Activated naive CD4-positive, alpha-beta T cell treated with anti-CD3 and anti-CD28 coated beads, Interleukin-2, amount 50 U/mL, for 72 hours (primary cell): ENCODE measurements at regions not wholly inside any gene's neighbourhood (a gene's known extent, or its start where the extent isn't known, plus 50 kb on each side); places are given as distances from the start of the nearest gene placed in this dataset.

ENCODE experiments used
- ATAC-seq, 2 donors: fragments of 150-1000 bp; cut with Tn5 transposase; 2 replicates each; pipeline ENCODE4 v1.10.0; 2021; ENCODE audit warnings: mild to moderate bottlenecking in 2 of 2, moderate library complexity in 2 of 2
- DNase-seq, 2 donors: peaks; one replicate each; pipeline ENCODE4 v3.0.0; 2021 to 2022; ENCODE audit warnings: low spot score in 2 of 2
- H3K27ac Mint-ChIP-seq, 2 donors: one replicate each; pipeline ENCODE4 v1.8.0; 2022; ENCODE audit warnings: mild to moderate bottlenecking in 2 of 2, mixed read lengths in 2 of 2
- H3K36me3 Mint-ChIP-seq, 2 donors: one replicate each; pipeline ENCODE4 v1.8.0; 2022; ENCODE audit warnings: mixed read lengths in 2 of 2
- H3K9me3 Mint-ChIP-seq, 2 donors: one replicate each; pipeline ENCODE4 v1.8.0; 2022; ENCODE audit warnings: mixed read lengths in 2 of 2

DNA sequence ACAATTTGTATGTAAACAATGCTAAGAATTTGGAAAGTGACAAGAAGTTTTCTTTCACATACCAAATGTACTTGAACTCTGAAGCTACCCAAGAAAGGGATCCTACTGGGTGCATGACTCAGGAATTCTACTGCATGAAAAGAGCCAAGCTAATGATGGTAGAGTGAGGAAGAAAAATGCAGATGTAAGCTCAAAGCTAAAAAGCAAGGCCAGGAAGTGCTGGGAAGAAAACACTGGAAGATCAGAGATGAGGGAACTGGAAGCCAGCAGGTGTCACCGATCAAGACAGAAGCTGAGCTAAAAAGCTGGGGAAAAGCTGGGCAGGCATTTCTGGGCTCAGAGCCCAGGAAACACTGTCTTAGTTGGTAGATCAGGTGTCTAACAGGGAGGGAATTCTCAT is 449.1 kb downstream of the NKX6-1 start:
- no peak for ATAC-seq
- Mint-ChIP-seq H3K27ac (peak overlapping the region in 1 of 2 donors; percentile 68), H3K36me3 (no peaks in the 10 kb centered on the region), H3K9me3 (no peaks in the 10 kb centered on the region)
- DNase-seq, result no peak

DNA sequence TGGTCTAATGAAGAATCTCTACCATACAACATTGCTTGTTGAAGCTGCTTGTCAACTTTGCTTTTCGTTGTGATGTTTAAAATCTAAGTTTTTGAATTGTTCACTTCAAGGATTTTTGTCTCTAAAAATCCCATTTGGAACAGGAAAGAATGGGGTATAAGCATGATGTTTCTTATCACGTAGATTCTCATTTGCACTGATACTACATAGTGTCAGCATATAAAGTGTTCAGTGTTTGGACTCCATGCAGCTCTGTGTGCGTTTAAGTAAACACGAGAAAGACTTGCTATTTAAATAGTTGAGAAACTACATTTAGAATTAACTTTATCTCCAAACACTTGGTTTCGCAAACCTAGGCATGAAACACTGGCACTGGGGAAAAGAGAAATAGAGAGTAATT is 452.5 kb downstream of the NKX6-1 start:
- H3K27ac Mint-ChIP-seq, result no peak overlapping the region
- DNase-seq, result no peak
- no peaks in the 10 kb centered on the region for H3K9me3 Mint-ChIP-seq
- H3K36me3 Mint-ChIP-seq, result no peaks in the 10 kb centered on the region
- ATAC-seq, result no peak

DNA sequence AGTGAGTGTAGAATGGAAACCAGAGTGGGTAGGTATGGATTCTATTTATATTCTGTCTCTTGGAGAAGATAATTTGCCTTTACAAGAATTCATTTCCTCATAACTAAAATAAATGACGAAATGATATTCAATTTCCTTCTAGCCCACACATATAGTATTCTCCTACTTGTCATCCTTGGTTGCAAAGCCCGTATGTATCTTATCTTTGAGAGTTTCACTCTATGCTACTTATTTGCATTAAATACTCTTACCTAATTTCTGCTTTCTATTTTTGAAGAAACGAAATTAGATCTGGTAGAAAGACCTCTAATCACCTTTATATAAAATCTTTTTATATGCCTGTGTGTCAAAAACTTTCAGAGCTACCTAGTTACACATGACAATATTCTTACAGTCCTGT is 457.7 kb downstream of the NKX6-1 start:
- ATAC-seq (no peak), DNase-seq (no peak)
- H3K9me3 Mint-ChIP-seq, result peaks cover 0 to 4% of the 10 kb centered on the region in 2 donors
- H3K27ac Mint-ChIP-seq, result no peak overlapping the region
- no peaks in the 10 kb centered on the region for H3K36me3 Mint-ChIP-seq

DNA sequence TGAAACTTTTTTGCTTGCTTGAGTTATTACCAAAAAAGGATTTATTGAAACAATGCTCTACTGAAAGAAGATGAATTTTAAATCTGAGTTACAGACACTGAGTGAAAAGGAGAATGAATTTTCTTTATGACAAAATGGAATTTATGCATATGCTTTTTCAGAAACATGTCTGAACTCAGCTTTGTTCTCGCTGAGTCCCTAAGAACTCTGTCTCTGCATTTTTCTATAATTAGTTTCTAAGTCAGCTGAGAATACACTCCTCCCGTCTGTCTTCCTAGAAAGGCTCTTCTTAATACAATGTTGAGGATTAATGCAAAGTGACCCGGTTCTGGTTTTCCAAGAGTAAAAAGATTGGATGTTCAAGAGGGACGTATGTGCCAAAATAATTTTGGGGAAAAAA is 463.5 kb downstream of the NKX6-1 start:
- Mint-ChIP-seq H3K36me3 (no peaks in the 10 kb centered on the region), H3K9me3 (peaks cover 0 to 4% of the 10 kb centered on the region in 2 donors), H3K27ac (no peak overlapping the region)
- DNase-seq (no peak), ATAC-seq (no peak)

DNA sequence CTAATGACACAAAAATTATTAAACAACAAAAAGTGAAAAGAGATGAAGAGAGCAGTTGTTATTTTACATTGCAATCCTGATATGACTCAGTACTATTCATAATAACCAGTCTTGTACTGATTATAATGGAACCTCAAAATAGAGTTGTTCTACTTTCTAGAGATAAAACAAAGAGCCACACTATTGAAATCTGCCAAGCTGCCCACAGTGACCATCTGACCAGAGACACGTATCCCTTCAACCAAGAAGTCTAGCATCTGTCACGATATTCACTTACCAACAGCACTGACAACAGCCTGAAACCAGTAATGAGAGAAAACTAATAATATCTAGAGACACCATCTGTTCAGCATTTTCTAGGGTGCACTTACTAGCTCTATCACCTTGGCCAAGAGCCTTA is 466.7 kb downstream of the NKX6-1 start:
- Mint-ChIP-seq H3K9me3 (no peaks in the 10 kb centered on the region), H3K27ac (no peak overlapping the region), H3K36me3 (no peaks in the 10 kb centered on the region)
- no peak for DNase-seq
- no peak for ATAC-seq

DNA sequence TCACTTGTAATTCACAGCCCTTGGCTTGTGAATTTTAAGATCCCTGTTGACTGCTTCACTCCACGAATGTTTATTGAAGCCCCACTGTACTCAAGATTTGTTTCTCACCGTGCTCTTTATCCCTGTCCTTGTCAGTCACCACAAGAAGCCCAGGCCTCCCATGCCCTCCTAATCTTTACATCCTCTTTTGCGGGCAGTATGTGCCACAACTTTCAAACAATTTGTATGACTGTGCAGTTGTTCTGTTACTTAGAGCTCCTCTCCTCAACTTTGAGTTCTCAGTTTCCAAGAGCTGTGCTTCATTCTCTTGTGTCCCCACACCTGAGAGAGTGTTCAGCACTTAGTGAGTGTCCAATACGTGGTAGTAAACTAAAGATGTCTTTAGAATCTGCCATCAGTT is 467.7 kb downstream of the NKX6-1 start:
- no peak for DNase-seq
- Mint-ChIP-seq H3K9me3 (no peaks in the 10 kb centered on the region), H3K36me3 (no peaks in the 10 kb centered on the region), H3K27ac (no peak overlapping the region)
- ATAC-seq, result no peak

DNA sequence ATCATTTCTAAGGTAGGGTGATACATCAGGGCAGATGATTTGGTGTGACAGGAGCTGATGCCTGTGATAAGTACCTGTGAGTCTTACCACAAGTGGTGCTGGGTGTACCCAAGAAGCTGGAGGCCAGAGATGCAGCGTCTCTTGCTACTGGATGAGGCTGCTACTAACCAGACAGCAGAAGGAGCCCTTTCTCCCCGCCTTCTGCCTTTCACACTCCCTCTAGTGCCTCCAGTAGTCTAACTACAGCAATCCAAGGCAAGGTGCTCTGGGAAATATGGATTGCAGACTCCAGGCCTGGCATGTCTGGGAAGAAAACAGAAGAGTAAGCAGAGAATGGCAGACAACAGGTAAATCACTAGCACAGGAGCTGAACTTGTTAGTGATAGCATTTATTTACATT is 470.8 kb downstream of the NKX6-1 start:
- ATAC-seq (no peak), DNase-seq (no peak)
- Mint-ChIP-seq H3K27ac (no peak overlapping the region), H3K9me3 (peaks cover 0 to 5% of the 10 kb centered on the region in 2 donors), H3K36me3 (no peaks in the 10 kb centered on the region)

DNA sequence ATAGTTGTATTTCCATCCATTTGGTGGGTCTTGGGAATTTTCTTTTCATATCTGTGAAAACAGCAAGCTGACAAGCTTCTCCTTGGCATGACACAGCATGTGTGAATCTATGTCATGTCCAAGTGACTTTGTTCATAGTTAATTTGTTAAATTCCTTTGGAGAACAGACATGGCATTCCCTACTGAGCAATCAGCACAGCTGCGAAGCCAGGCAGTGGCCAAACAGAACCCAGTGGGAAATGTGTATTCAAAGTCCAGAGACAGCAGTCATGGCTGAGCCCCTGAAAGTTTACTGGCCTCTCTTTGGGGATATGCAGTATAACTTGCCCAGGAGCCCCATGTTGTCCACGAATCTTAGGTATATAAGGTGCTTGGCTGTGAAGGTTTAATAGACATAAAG is 474.7 kb downstream of the NKX6-1 start:
- DNase-seq (no peak), ATAC-seq (no peak)
- peaks cover 0 to 5% of the 10 kb centered on the region in 2 donors for H3K9me3 Mint-ChIP-seq
- no peak overlapping the region for H3K27ac Mint-ChIP-seq
- H3K36me3 Mint-ChIP-seq, result no peaks in the 10 kb centered on the region

DNA sequence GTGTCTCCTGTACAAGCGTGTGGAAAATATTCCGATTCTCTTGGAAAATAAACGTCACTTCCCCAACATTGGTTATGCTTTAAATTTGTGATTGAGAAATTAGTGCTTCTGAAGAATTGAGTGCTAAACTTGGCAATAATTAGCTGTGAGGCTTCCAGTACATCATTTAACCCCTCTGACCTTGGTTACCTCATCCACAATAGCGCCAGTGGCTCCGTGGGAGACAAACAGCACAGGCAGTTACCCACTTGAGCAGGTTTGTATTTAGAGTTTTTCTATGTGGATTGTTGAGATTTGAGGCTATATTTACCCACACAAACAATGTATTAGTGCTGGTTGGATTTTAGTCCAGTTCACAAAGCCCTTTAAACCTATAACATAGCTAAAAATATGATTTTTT is 476.5 kb downstream of the NKX6-1 start:
- H3K36me3 Mint-ChIP-seq, result no peaks in the 10 kb centered on the region
- no peak for ATAC-seq
- no peak for DNase-seq
- H3K27ac Mint-ChIP-seq, result no peak overlapping the region
- peaks cover 0 to 5% of the 10 kb centered on the region in 2 donors for H3K9me3 Mint-ChIP-seq

DNA sequence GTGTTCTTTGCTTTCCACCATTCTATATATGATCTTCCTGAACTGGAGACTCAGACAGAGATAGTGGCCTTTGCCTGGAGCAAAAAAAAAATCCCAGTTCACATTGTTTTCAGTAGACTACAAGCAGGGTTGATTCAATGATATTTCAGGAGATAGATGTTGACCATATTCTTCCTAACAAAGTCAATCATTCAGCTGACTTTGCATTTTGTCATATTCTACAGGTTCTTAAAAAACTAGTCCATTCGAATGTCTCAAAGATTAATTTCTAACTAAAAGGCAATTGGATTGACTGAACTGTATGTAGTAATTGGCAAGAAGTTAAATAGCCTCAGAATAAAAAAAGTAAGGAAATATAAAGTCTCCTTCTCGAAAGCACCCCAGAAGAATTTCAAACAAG is 479.5 kb downstream of the NKX6-1 start:
- Mint-ChIP-seq H3K27ac (no peak overlapping the region), H3K36me3 (no peaks in the 10 kb centered on the region), H3K9me3 (no peaks in the 10 kb centered on the region)
- DNase-seq (no peak), ATAC-seq (no peak)

DNA sequence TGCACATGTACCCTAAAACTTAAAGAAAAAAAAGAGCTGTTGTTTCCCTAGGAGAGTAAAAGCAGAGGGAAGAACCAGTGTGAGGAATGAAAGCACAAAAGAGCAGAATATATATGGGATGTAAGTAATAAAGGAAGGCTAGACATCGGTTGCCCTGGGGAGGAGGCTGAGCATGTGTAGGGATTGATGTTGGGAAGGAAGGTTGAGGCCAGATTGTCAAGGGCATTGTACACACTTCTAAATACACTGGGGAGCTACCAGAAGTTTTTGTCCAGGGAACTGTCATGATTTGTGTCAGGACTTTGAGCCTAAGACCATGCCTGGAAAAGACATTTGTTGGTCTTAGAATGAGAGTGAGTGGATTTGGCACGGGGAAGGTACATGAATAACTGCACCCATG is 467.1 kb downstream of the GPAT3 start:
- DNase-seq (no peak), ATAC-seq (no peak)
- no peaks in the 10 kb centered on the region for H3K9me3 Mint-ChIP-seq
- no peak overlapping the region for H3K27ac Mint-ChIP-seq
- no peaks in the 10 kb centered on the region for H3K36me3 Mint-ChIP-seq

DNA sequence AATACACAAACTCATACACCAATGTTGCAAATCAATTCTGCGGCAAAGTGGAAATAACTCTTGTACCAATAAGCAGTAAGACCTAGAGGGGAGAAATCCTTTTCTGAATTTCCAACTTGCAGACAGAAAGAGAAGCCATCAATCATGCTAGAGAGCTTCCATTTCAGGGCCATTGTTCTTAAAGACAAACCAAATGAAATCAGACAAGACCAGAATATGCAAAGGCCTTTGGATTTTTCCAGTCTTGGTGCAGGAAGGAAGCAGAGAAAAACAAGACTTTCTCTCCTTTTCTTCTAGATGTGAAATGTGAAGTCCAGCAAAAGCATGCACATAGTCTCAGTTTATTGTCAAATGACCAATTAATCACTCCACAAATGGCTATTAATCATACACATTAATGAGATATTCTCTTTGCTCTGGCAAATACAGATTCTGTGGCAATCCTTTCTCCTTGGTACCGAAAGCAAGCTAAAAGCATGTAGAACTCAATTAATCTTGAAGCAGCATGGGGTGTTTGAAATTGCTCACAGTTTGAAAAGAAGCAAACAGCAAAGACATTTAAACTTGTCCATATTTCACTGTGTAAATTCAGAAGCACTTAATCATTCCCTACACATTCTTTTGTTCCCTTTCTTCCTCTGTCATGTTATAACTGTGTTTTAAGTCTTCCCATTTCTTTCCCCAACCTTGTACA is 466.1 kb downstream of the GPAT3 start:
- DNase-seq, result no peak
- Mint-ChIP-seq H3K36me3 (no peaks in the 10 kb centered on the region), H3K27ac (no peak overlapping the region), H3K9me3 (no peaks in the 10 kb centered on the region)
- no peak for ATAC-seq

DNA sequence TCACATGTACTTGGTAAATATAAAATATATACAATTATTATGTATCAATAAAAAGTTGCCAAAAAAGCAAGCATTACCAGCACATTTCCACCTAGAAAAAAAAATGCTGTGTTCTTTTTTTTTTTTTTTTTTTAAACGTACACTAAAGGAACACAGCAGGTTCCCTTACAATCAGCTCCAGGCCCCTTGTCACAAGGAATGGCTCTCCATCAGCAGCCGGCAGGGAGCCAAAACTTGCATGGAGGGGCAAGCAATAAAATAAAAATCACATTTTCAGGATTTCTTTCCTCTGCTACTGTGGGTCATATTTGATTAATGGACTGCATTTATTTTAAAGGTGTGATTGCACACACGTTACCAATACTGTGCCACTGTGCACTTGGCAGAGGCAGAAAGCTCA is 460.3 kb downstream of the GPAT3 start:
- Mint-ChIP-seq H3K36me3 (no peaks in the 10 kb centered on the region), H3K27ac (no peak overlapping the region)

DNA sequence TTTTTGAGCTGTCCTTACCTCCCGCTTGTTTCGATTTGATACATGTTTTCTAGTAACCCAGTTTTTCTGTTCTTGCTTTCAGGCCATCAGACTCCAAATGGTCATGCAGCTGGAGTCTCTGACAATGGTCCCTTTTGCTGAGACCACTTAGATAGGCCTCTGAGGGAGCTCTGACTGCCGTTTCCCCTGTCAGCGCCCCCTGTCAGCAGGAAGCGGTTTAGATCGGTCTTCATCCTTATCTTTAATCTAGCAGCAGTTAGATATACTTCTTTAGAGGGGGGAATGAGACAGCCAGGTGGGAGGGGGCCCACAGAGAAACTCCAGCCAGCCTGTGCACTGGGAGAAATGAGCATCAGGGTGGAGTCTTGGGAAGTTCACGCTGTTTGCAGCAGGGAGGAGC is 457.9 kb downstream of the GPAT3 start:
- Mint-ChIP-seq H3K27ac (no peak overlapping the region), H3K36me3 (no peaks in the 10 kb centered on the region), H3K9me3 (peaks cover 0 to 4% of the 10 kb centered on the region in 2 donors)
- DNase-seq, result no peak
- no peak for ATAC-seq

More for the DNA sequence above, 460.3 kb downstream of the GPAT3 start:
- no peaks in the 10 kb centered on the region for H3K9me3 Mint-ChIP-seq
- DNase-seq, result no peak
- no peak for ATAC-seq

DNA sequence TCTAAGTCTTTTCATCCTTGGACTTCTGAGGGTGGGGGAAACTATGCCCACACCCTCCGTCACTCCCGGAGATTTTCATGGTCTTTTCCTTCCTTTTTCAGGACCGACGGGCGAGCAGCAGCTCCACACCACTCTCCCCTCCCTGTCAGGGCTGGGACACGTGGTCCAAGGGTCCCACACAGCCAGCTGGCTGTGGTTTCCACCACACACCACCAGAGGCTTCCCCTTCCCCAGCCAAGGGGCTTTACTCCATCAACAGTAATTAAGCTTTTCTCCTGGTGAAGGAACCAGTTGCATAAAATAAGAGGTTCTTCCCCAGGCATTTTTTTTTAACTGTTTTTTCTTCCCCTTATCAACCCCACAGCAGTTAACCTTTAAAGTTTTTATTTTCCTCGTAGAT is 453.9 kb downstream of the GPAT3 start:
- DNase-seq (no peak), ATAC-seq (no peak)
- peaks cover 0 to 8% of the 10 kb centered on the region in 2 donors for H3K9me3 Mint-ChIP-seq
- no peak overlapping the region for H3K27ac Mint-ChIP-seq
- no peaks in the 10 kb centered on the region for H3K36me3 Mint-ChIP-seq

DNA sequence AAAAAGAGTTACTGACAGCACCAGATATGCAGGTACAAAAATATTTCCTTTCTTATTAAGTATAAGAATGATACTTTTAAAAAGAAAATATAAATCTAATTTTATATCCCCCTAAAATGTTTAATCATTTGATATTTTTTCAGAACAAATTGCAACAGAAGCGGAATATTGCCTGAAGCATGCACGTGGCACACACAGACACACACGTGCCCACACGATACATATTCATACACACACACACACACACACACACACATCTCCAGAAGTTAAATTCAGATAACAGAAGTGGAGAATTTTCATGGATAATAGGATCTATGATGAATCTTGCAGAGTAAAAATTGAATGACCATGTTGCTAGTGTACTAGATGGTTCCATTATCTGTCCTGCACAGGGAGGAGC is 445.2 kb downstream of the GPAT3 start:
- Mint-ChIP-seq H3K27ac (no peak overlapping the region), H3K9me3 (no peaks in the 10 kb centered on the region), H3K36me3 (no peaks in the 10 kb centered on the region)
- DNase-seq (no peak), ATAC-seq (no peak)

DNA sequence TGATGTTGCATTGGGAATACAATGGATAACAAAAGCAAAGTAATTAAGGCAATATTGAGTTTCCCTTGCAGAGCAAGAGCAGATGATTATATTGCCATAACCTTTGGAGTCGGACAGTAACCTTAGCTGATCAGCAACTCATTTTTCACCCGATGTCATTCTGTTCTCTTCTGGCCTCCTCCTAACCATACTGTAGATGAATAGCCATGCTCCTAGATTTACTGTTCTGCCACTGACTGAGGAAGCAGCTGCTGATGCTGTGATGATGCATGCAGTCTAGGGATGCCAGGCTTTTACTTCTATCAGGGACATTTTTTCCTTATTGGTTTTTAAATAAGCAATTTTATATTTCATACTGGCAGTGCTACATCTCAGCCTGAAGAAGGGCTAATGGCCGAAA is 443.9 kb downstream of the GPAT3 start:
- Mint-ChIP-seq H3K27ac (no peak overlapping the region), H3K9me3 (no peaks in the 10 kb centered on the region), H3K36me3 (no peaks in the 10 kb centered on the region)
- ATAC-seq, result no peak
- DNase-seq, result no peak

DNA sequence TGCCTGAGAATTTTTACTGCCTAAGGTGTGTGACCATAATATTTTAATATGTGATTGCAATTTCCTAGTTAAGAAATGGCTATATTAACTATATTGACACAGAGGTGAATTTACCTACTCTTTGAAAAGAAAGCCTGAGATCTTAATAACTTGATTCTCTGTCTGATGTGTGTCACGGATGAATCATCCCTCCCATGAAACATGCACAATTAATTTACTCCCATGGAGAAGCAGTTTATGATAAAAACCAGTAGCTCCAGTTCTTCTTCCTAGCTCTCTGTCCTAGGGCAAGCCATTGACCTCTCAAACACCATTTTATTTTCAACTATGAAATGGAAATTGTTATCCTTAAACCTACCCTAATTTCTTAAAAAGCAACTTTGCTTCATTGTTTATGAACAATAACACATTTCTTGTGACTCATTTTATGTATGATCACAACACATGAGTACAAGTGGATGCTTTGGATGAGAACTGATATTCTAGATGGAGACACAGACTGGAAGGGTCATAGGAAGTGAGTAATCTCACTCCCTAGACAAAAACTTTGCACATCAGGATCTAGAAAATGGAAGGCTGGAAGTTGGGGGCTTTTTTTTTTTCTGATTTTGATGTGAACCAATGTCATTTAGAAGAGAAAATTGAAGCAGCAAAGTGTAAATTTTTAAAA is 438.3 kb downstream of the GPAT3 start:
- no peaks in the 10 kb centered on the region for H3K36me3 Mint-ChIP-seq
- H3K9me3 Mint-ChIP-seq, result no peaks in the 10 kb centered on the region
- no peak overlapping the region for H3K27ac Mint-ChIP-seq
- ATAC-seq, result no peak
- DNase-seq, result no peak
